ENCODE measurements at regions not wholly inside any gene's neighbourhood (a gene's known extent, or its start where the extent isn't known, plus 50 kb on each side); places are given as distances from the start of the nearest gene placed in this dataset.

- 43% methylated on average over 5 of the region's 5 CpGs for WGBS
- no peak for DNase-seq (ENCODE audit: low spot score)
Observed at GRCh38 chr5:6856653-6857052, 143.4 kb downstream of the TENT4A start.

More at GRCh38 chr5:6856653-6857052, 143.4 kb downstream of the TENT4A start:
- Histone ChIP-seq H3K4me1 (ENCODE audit: control insufficient read depth in 4 of 4, insufficient read depth in 4 of 4, low read length in 3 of 4) (no peaks in the 10 kb centered on the region), H3K9ac (ENCODE audit: low read depth in 1 of 2, low read length in 2 of 2) (no peak overlapping the region), H3K27me3 (ENCODE audit: control insufficient read depth in 4 of 4, insufficient read depth in 4 of 4, low read length in 3 of 4) (peaks cover 0 to 5% (median 0%) of the 10 kb centered on the region in 4 donors), H3K4me3 (ENCODE audit: low read depth in 1 of 3, low read length in 3 of 3) (no peak overlapping the region), H3K9me3 (ENCODE audit: control insufficient read depth in 4 of 4, low read length in 3 of 4) (peaks cover 3 to 14% (median 6%) of the 10 kb centered on the region in 4 donors), H3K27ac (ENCODE audit: low read depth in 1 of 2, low read length in 2 of 2) (no peak overlapping the region), H3K36me3 (ENCODE audit: control insufficient read depth in 4 of 4, insufficient read depth in 3 of 4, low read depth in 1 of 4, low read length in 3 of 4) (no peaks in the 10 kb centered on the region)
- TF ChIP-seq HNF4A (conservative IDR thresholded peaks at IDR 0.05) (no peak), REST (IDR thresholded peaks at IDR 0.05) (no peak), ATF3 (IDR thresholded peaks at IDR 0.05) (no peak), JUND (IDR thresholded peaks at IDR 0.05) (no peak), TAF1 (conservative IDR thresholded peaks at IDR 0.05) (no peak), YY1 (IDR thresholded peaks at IDR 0.05) (no peak), HNF4G (IDR thresholded peaks at IDR 0.05) (no peak), EGR1 (IDR thresholded peaks at IDR 0.05; ENCODE audit: low read depth in 2 of 2) (no peak), ZBTB33 (IDR thresholded peaks at IDR 0.05) (no peak), RXRA (IDR thresholded peaks at IDR 0.05) (no peak), CTCF (IDR thresholded peaks at IDR 0.05; ENCODE audit: low read depth, low read length, missing input control) (no peak), SP1 (IDR thresholded peaks at IDR 0.05) (no peak)

All from liver (tissue), 8 donors.